Heart left ventricle (tissue), 16 donors: ENCODE measurements at regions not wholly inside any gene's neighbourhood (a gene's known extent, or its start where the extent isn't known, plus 50 kb on each side); places are given as distances from the start of the nearest gene placed in this dataset.

ENCODE experiments used
- ATAC-seq, 4 donors: fragments of 200-7000 bp; cut with Tn5 transposase; one replicate each; pipeline ENCODE4 v1.9.1; 2020 to 2022; ENCODE audit warnings: moderate library complexity in 4 of 4, mild to moderate bottlenecking in 3 of 4, moderate number of reproducible peaks in 1 of 4
- DNase-seq, 5 donors: peaks; one replicate each; pipeline ENCODE4 v3.0.0-alpha.2; 2020
- H3K27ac ChIP-seq, 12 donors: fragments of 200-600 bp; sonication (generic) in 4 of 12; one replicate each; pipeline versions ENCODE4 v1.5.0 to v1.8.0; 2016 to 2022; ENCODE audit warnings: mild to moderate bottlenecking in 2 of 12
- H3K27me3 ChIP-seq, 9 donors: fragments of 200-600 bp; sonication (generic) in 2 of 9; one replicate each; pipeline versions ENCODE4 v1.5.1 to v1.8.0; 2016 to 2022; ENCODE audit warnings: mild to moderate bottlenecking in 3 of 9
- H3K36me3 ChIP-seq, 9 donors: fragments of 200-600 bp; sonication (generic) in 2 of 9; one replicate each; pipeline versions ENCODE4 v1.5.0 to v1.8.0; 2018 to 2022; ENCODE audit warnings: mild to moderate bottlenecking in 2 of 9
- H3K4me1 ChIP-seq, 12 donors: fragments of 200-600 bp; sonication (generic) in 4 of 12; one replicate each; pipeline versions ENCODE4 v1.5.0 to v1.8.0; 2016 to 2022; ENCODE audit warnings: mild to moderate bottlenecking in 3 of 12
- H3K4me3 ChIP-seq, 12 donors: fragments of 200-600 bp; sonication (generic) in 4 of 12; one replicate each; pipeline versions ENCODE4 v1.5.0 to v1.8.0; 2017 to 2022; ENCODE audit warnings: mild to moderate bottlenecking in 9 of 12, moderate library complexity in 4 of 12
- H3K9me3 ChIP-seq, 12 donors: fragments of 200-600 bp; sonication (generic) in 4 of 12; one replicate each; pipeline versions ENCODE4 v1.5.0 to v1.8.0; 2016 to 2022; ENCODE audit warnings: mild to moderate bottlenecking in 1 of 12
- CTCF ChIP-seq, 12 donors: fragments of 200-600 bp; sonication (generic) in 4 of 12; IDR thresholded peaks; one replicate each; pipeline versions ENCODE4 v1.5.0 to v1.8.0; 2018 to 2022; ENCODE audit warnings: antibody characterized with exemption in 12 of 12, mild to moderate bottlenecking in 5 of 12
- POLR2A ChIP-seq, 2 donors: fragments of 450-650 bp; IDR thresholded peaks; one replicate each; pipeline ENCODE4 v1.6.1; 2017; ENCODE audit warnings: antibody characterized with exemption in 2 of 2, mild to moderate bottlenecking in 2 of 2, moderate library complexity in 2 of 2
- WGBS, 4 donors: extraction: QIAGEN DNeasy Blood & Tissue Kit in 2 of 4; methylation state at CpG; one replicate each; pipeline versions ENCODE4 v1.1.5 to v1.1.7; 2013 to 2018; 5-methylcytosine and 5-hydroxymethylcytosine counted together
- intact Hi-C, 10 donors: fragments of 100-400 bp; cut with DNase I; formaldehyde crosslinking; loops; one replicate each; pipeline versions ENCODE4 v1.11.1 to v1.14.2; 2022
- donor health status: ischemic (EF 13 %, LVEDD 7.1; RV severe dilation, severe dysfunction).
- donor health status: healthy with polysubstance abuse.
- donor health status: DM: no; HTN: yes; CAD: no.
- donor health status: DM: no; HTN: no; CAD: no.
- donor health status: ischemic (EF 25% LVEDD 6.9; RV normal size, moderate dysfunction).
- donor health status: ischemic (EF 25% LVEDD 5.7; RV mildly dilated, moderate dysfunction).
- donor health status: healthy.
- donor health status: DM: yes; HTN: yes; CAD: no.
- donor health status: ischemic (EF 35%, LVEDD 5.7; RV mildly dilated, moderate dysfunction).
- donor health status: nonischemic (EF 11% LVEDD 7.7; RV severe dilation, severe dysfunction).
- donor health status: DM: yes; HTN: yes; CAD: no.
- donor health status: PGD.
- donor health status: ischemic (EF 29% LVEDD 5.4; RV normal size, mild dysfunction).
- donor health status: nonischemic (EF 23%, LVEDD 6.1; RV moderate dilation, normal function).

- no peaks in the 10 kb centered on the region for H3K27me3 ChIP-seq
- peaks cover 0 to 4% (median 0%) of the 10 kb centered on the region in 12 donors for H3K4me1 ChIP-seq
- H3K27ac ChIP-seq, result no peak overlapping the region
- DNase-seq (no peak), ATAC-seq (no peak)
- no peak overlapping the region for H3K4me3 ChIP-seq
- TF ChIP-seq POLR2A (IDR thresholded peaks at IDR 0.05) (no peak), CTCF (IDR thresholded peaks at IDR 0.05) (no peak)
- peaks cover 0 to 10% (median 0%) of the 10 kb centered on the region in 12 donors for H3K9me3 ChIP-seq
- intact Hi-C loops, result no loop called here
- no peaks in the 10 kb centered on the region for H3K36me3 ChIP-seq
Measured at GRCh38 chr12:115416869-115417268, 732.9 kb upstream of the TBX3 start.

- Histone ChIP-seq H3K9me3 (peaks cover 0 to 10% (median 0%) of the 10 kb centered on the region in 12 donors), H3K27ac (no peak overlapping the region), H3K4me1 (no peaks in the 10 kb centered on the region), H3K4me3 (no peak overlapping the region), H3K27me3 (peaks cover 0 to 6% (median 0%) of the 10 kb centered on the region in 9 donors), H3K36me3 (no peaks in the 10 kb centered on the region)
- 86 to 92% (median 89%) methylated on average over 3 of the region's 3 CpGs for WGBS, 4 donors
- DNase-seq (no peak), ATAC-seq (no peak)
- intact Hi-C loops, result no loop called here
- TF ChIP-seq CTCF (IDR thresholded peaks at IDR 0.05) (no peak), POLR2A (IDR thresholded peaks at IDR 0.05) (no peak)
Measured at GRCh38 chr12:115413626-115414025, 729.7 kb upstream of the TBX3 start.

- H3K36me3 ChIP-seq, result no peaks in the 10 kb centered on the region
- intact Hi-C loops, result no loop called here
- peaks cover 0 to 10% (median 0%) of the 10 kb centered on the region in 12 donors for H3K9me3 ChIP-seq
- ATAC-seq (no peak), DNase-seq (no peak)
- peaks cover 0 to 6% (median 0%) of the 10 kb centered on the region in 9 donors for H3K27me3 ChIP-seq
- WGBS, 4 donors, result 66 to 80% (median 75%) methylated on average over 3 of the region's 3 CpGs
- TF ChIP-seq CTCF (IDR thresholded peaks at IDR 0.05), result no peak
- TF ChIP-seq POLR2A (IDR thresholded peaks at IDR 0.05), result no peak
- H3K27ac ChIP-seq, result no peak overlapping the region
- no peak overlapping the region for H3K4me3 ChIP-seq
- H3K4me1 ChIP-seq, result no peaks in the 10 kb centered on the region
Measured at GRCh38 chr12:115412831-115413230, 728.9 kb upstream of the TBX3 start.

GRCh38 chr12:115411121-115411520 lies 727.1 kb upstream of the TBX3 start:
- Histone ChIP-seq H3K27ac (no peak overlapping the region), H3K4me3 (no peak overlapping the region), H3K4me1 (no peaks in the 10 kb centered on the region), H3K9me3 (no peaks in the 10 kb centered on the region), H3K36me3 (no peaks in the 10 kb centered on the region), H3K27me3 (peaks cover 0 to 10% (median 0%) of the 10 kb centered on the region in 9 donors)
- ATAC-seq (no peak), DNase-seq (no peak)
- intact Hi-C loops, result no loop called here
- TF ChIP-seq POLR2A (IDR thresholded peaks at IDR 0.05) (no peak), CTCF (IDR thresholded peaks at IDR 0.05) (no peak)
- 71 to 77% (median 74%) methylated on average over 7 of the region's 7 CpGs for WGBS, 4 donors
